Fibroblast of villous mesenchyme (primary cell): ENCODE measurements at regions not wholly inside any gene's neighbourhood (a gene's known extent, or its start where the extent isn't known, plus 50 kb on each side); places are given as distances from the start of the nearest gene placed in this dataset.

ENCODE experiments used
- DNase-seq: peaks from one replicate; pipeline ENCODE4 v3.0.0-alpha.2; 2010; ENCODE audit warnings: low read depth
- H3K4me3 ChIP-seq: 2 replicates; pipeline ENCODE4 v1.5.1; 2011; ENCODE audit warnings: low read depth, mild to moderate bottlenecking, low read length
- CTCF ChIP-seq: IDR thresholded peaks from 2 replicates; pipeline ENCODE4 v1.5.1; 2012; ENCODE audit warnings: low read depth, mild to moderate bottlenecking, low read length; ENCODE audit not compliant: insufficient read depth

- no peak for TF ChIP-seq CTCF
- DNase-seq, result no peak
- H3K4me3 ChIP-seq, result no peak overlapping the region
Observed at GRCh38 chr6:21733311-21733710, 139.8 kb downstream of the SOX4 start.

- H3K4me3 ChIP-seq, result no peak overlapping the region
- no peak for TF ChIP-seq CTCF
- DNase-seq, result no peak
Observed at GRCh38 chr6:21734204-21734603, 140.7 kb downstream of the SOX4 start.

GRCh38 chr6:21738180-21739094 lies 144.9 kb downstream of the SOX4 start:
- H3K4me3 ChIP-seq, result no peak overlapping the region
- DNase-seq, result peak; percentile 46
- no peak for TF ChIP-seq CTCF

GRCh38 chr6:21739241-21739640 lies 145.7 kb downstream of the SOX4 start:
- H3K4me3 ChIP-seq, result no peak overlapping the region
- TF ChIP-seq CTCF, result no peak
- DNase-seq, result no peak

- TF ChIP-seq CTCF, result no peak
- DNase-seq, result no peak
- no peak overlapping the region for H3K4me3 ChIP-seq
Observed at GRCh38 chr6:21739838-21740237, 146.3 kb downstream of the SOX4 start.

- TF ChIP-seq CTCF, result no peak
- peak; percentile 24 for DNase-seq
- H3K4me3 ChIP-seq, result no peak overlapping the region
Observed at GRCh38 chr6:21740376-21741124, 147.0 kb downstream of the SOX4 start.
